ENCODE measurements at regions not wholly inside any gene's neighbourhood (a gene's known extent, or its start where the extent isn't known, plus 50 kb on each side); places are given as distances from the start of the nearest gene placed in this dataset.
"Not testable (repeated sequence)": the region's sequence is repeated elsewhere in the genome, so short reads cannot be mapped to it uniquely, and the experiment has no call there.

- not testable (repeated sequence) for TF ChIP-seq POLR2A (IDR thresholded peaks at IDR 0.05; ENCODE audit: low read length); GATA1 (IDR thresholded peaks at IDR 0.05; ENCODE audit: low read depth, low read length)
Measured at GRCh38 chr15:30792843-30793242, 110.9 kb upstream of the FAN1 start.
